ENCODE measurements at regions not wholly inside any gene's neighbourhood (a gene's known extent, or its start where the extent isn't known, plus 50 kb on each side); places are given as distances from the start of the nearest gene placed in this dataset.

DNA sequence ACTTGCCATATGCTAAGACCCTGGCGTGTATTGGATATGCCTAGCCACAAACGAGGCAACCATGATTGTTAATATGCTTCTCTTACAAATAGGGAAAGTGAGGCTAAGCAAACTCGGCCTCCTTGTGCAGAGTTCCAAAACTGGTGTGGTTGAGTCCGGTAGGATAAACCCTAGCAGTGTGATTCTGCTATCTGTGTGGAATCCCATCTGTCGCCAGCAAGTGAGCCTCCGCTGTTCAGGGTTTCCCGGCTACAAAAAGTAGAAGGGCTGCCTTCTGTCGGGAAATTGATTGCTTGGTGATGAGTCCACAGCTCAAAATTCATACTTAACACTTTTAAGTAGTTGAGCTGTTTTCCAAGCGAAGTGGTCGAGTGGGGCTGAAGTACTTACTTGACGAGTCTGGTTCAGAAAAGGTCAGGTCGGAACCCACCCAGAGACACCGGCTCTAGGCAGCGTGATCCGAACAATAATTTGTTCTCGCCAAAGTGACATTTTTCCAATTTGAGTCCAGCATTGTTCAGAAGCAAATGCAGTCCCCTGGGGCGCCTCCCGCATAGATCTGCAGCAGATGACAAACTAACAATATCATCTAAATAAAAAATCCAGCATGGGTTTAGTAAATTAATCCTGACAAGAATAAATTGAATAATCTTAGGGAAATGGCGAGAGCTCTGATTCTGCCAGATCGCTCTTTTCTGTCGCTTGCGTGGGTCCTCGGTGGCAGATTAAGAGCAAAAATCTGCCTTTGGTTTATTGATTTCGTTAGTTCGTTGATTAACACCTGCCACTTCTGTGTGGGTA is 686.7 kb upstream of the RBFOX1 start:
- no peak for DNase-seq (ENCODE audit: low read depth)
- H3K4me3 ChIP-seq (ENCODE audit: low read length) = no peak overlapping the region
- TF ChIP-seq, protein P1, sequence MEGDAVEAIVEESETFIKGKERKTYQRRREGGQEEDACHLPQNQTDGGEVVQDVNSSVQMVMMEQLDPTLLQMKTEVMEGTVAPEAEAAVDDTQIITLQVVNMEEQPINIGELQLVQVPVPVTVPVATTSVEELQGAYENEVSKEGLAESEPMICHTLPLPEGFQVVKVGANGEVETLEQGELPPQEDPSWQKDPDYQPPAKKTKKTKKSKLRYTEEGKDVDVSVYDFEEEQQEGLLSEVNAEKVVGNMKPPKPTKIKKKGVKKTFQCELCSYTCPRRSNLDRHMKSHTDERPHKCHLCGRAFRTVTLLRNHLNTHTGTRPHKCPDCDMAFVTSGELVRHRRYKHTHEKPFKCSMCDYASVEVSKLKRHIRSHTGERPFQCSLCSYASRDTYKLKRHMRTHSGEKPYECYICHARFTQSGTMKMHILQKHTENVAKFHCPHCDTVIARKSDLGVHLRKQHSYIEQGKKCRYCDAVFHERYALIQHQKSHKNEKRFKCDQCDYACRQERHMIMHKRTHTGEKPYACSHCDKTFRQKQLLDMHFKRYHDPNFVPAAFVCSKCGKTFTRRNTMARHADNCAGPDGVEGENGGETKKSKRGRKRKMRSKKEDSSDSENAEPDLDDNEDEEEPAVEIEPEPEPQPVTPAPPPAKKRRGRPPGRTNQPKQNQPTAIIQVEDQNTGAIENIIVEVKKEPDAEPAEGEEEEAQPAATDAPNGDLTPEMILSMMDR (conservative IDR thresholded peaks at IDR 0.05; ENCODE audit: low read depth, low read length) = no peak

- no peak for DNase-seq (ENCODE audit: low read depth)
- TF ChIP-seq, protein P1 (conservative IDR thresholded peaks at IDR 0.05; ENCODE audit: low read depth, low read length) = no peak
- no peak overlapping the region for H3K4me3 ChIP-seq (ENCODE audit: low read length)
These were observed 687.7 kb upstream of the RBFOX1 start for GRCh38 chr16:6644916-6645315.

DNA sequence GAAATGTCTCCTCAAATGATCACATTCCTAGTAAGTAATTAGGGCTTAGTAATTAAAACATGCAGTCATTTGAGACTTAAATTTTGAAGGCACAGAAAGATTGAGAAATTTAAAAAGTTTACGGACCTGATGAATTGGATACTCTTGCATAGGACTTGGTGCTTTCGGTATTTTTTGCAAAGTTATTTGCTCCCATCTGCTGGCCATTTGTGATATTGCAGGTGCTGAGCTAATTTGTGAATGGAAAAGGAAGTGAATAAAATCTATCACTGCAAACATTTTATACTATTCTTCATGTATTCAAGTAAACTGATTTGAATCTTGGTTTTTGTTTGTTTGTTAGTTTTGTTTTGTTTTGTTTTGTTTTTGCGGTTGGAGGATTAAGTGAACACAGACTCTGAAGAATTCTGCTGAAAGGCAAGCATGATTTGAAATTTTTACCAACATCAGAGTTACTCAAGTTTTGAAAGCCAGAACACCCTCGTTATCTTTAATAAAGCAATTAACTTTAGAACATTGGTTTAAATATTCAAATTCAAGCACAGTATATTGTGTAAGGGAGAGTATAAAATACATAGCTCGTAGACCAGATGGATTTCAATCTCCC is 689.5 kb upstream of the RBFOX1 start:
- no peak for DNase-seq (ENCODE audit: low read depth)

DNA sequence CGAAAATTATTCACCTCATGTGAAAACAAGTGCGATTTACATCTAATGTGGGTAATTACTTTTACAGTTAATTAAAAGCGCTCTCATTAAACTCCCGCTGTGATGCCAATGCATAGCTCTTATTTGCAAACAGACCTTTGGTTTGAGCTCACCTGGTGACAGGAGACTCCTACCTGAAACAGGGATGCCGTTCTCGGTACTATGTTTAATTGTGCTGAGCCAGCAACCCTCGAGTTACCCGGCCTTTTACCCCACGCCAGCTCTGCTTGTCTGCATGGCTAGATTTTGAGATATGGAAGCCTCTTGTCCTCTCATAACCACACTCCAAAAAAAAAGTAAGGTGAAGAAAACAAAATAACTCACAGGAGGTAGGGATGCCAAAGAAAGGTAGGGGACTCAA is 690.4 kb upstream of the RBFOX1 start:
- TF ChIP-seq, protein P1 (conservative IDR thresholded peaks at IDR 0.05; ENCODE audit: low read depth, low read length) = no peak
- H3K4me3 ChIP-seq (ENCODE audit: low read length) = no peak overlapping the region
- DNase-seq (ENCODE audit: low read depth) = no peak

More for the DNA sequence above, 689.5 kb upstream of the RBFOX1 start:
- TF ChIP-seq, protein P1 (conservative IDR thresholded peaks at IDR 0.05; ENCODE audit: low read depth, low read length) = peak; percentile 86
- no peak overlapping the region for H3K4me3 ChIP-seq (ENCODE audit: low read length)

GRCh38 chr16:6641091-6641490 is 691.6 kb upstream of the RBFOX1 start:
- no peak overlapping the region for H3K4me3 ChIP-seq (ENCODE audit: low read length)
- TF ChIP-seq, protein P1 (conservative IDR thresholded peaks at IDR 0.05; ENCODE audit: low read depth, low read length) = no peak
- DNase-seq (ENCODE audit: low read depth) = no peak

GRCh38 chr16:6636457-6636856 is 696.2 kb upstream of the RBFOX1 start:
- no peak overlapping the region for H3K4me3 ChIP-seq (ENCODE audit: low read length)

More at GRCh38 chr16:6636457-6636856, 696.2 kb upstream of the RBFOX1 start:
- no peak for DNase-seq (ENCODE audit: low read depth)
- TF ChIP-seq, protein P1 (conservative IDR thresholded peaks at IDR 0.05; ENCODE audit: low read depth, low read length) = no peak
